ENCODE measurements at regions not wholly inside any gene's neighbourhood (a gene's known extent, or its start where the extent isn't known, plus 50 kb on each side); places are given as distances from the start of the nearest gene placed in this dataset.
"Not testable (repeated sequence)": the region's sequence is repeated elsewhere in the genome, so short reads cannot be mapped to it uniquely, and the experiment has no call there.

DNA sequence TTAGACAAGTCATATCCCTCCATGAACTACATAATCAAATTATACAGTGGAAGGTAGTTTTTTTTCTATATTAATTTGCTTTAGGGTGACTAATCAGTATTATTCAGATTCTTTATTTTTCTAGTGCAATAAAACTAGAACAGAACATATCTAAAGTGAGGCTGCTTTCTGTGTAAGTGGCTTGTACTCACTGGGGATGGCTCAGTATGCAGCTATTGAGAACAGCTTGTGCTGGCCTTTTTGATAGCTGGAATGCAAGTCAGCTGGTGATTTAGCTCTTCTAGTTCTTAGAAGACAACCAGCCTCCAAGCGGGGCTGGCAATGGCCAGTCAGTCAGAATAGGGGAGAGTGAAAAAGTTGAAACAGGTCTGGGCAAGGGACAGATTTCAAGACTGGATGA lies 119.4 kb downstream of the BLID start:
- no peak for TF ChIP-seq CTCF (IDR thresholded peaks at IDR 0.05; ENCODE audit: control insufficient read depth, insufficient read depth, low read depth, low read length, missing control alignments)
- no peak for DNase-seq (ENCODE audit: low read depth)
- H3K4me3 ChIP-seq (ENCODE audit: control insufficient read depth, low read depth, low read length) = no peak overlapping the region

DNA sequence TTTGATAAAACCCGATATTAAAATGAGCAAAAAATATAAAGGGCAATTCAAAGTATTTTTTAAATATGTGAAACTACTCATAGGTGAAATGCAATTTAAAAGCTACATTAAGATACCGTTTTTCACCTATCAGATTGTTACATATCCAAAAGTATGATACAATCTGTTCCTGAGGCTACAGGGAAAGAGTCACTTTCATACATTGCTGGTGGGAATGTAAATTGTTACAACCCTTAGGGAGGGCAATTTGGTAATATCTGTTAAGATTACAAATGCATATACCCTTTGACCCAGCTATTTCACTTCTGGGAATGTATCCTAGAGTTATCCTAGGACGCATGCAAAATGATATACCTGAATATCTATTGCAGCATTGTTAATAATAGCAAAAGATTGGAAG lies 132.1 kb downstream of the BLID start:
- no peak overlapping the region for H3K4me3 ChIP-seq (ENCODE audit: control insufficient read depth, low read depth, low read length)
- TF ChIP-seq CTCF (IDR thresholded peaks at IDR 0.05; ENCODE audit: control insufficient read depth, insufficient read depth, low read depth, low read length, missing control alignments) = no peak
- DNase-seq (ENCODE audit: low read depth) = no peak

GRCh38 chr11:121977914-121978313 lies 138.1 kb downstream of the BLID start:
- not testable (repeated sequence) for H3K4me3 ChIP-seq (ENCODE audit: control insufficient read depth, low read depth, low read length); DNase-seq (ENCODE audit: low read depth)

GRCh38 chr11:121968638-121969037 lies 147.4 kb downstream of the BLID start:
- H3K4me3 ChIP-seq (ENCODE audit: control insufficient read depth, low read depth, low read length) = no peak overlapping the region
- DNase-seq (ENCODE audit: low read depth) = no peak
- TF ChIP-seq CTCF (IDR thresholded peaks at IDR 0.05; ENCODE audit: control insufficient read depth, insufficient read depth, low read depth, low read length, missing control alignments) = no peak

- no peak for TF ChIP-seq CTCF (IDR thresholded peaks at IDR 0.05; ENCODE audit: control insufficient read depth, insufficient read depth, low read depth, low read length, missing control alignments)
- DNase-seq (ENCODE audit: low read depth) = no peak
- H3K4me3 ChIP-seq (ENCODE audit: control insufficient read depth, low read depth, low read length) = no peak overlapping the region
Observed at GRCh38 chr11:121967131-121967704, 148.8 kb downstream of the BLID start.

GRCh38 chr11:121965330-121965729 lies 150.7 kb downstream of the BLID start:
- TF ChIP-seq CTCF (IDR thresholded peaks at IDR 0.05; ENCODE audit: control insufficient read depth, insufficient read depth, low read depth, low read length, missing control alignments) = no peak
- no peak for DNase-seq (ENCODE audit: low read depth)
- H3K4me3 ChIP-seq (ENCODE audit: control insufficient read depth, low read depth, low read length) = no peak overlapping the region

DNA sequence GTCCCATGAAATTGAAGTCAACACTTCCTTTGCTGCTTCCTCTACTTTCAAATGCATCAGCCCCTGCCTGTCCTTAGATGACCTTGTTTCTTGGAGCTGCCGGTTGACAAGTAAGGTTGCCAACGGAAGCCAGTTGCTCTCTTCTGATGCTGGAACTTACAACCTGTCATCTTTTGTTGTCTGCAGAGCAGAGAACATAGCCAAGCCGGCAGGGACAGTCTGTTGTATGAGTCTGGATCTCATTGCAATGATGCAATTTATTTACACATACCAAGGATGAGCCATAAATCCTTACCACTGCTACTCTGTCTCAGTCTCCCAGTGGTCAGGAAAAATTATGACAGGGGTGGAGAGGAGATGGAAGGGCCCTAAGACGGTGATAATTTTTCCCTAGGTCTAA lies 151.4 kb downstream of the BLID start:
- no peak for DNase-seq (ENCODE audit: low read depth)

GRCh38 chr11:121963846-121964245 lies 152.2 kb downstream of the BLID start:
- DNase-seq (ENCODE audit: low read depth); H3K4me3 ChIP-seq (ENCODE audit: control insufficient read depth, low read depth, low read length): not testable (repeated sequence)

More for the DNA sequence above, 151.4 kb downstream of the BLID start:
- peak; percentile 17 for TF ChIP-seq CTCF (IDR thresholded peaks at IDR 0.05; ENCODE audit: control insufficient read depth, insufficient read depth, low read depth, low read length, missing control alignments)
- no peak overlapping the region for H3K4me3 ChIP-seq (ENCODE audit: control insufficient read depth, low read depth, low read length)
